HG03520 (cell line): ENCODE measurements at regions not wholly inside any gene's neighbourhood (a gene's known extent, or its start where the extent isn't known, plus 50 kb on each side); places are given as distances from the start of the nearest gene placed in this dataset.

Source experiments
- ATAC-seq: cut with Tn5 transposase; IDR thresholded peaks from one replicate; pipeline ENCODE4 v1.9.1; 2021; ENCODE audit warnings: mild to moderate bottlenecking, moderate library complexity; ENCODE audit not compliant: unreplicated experiment

DNA sequence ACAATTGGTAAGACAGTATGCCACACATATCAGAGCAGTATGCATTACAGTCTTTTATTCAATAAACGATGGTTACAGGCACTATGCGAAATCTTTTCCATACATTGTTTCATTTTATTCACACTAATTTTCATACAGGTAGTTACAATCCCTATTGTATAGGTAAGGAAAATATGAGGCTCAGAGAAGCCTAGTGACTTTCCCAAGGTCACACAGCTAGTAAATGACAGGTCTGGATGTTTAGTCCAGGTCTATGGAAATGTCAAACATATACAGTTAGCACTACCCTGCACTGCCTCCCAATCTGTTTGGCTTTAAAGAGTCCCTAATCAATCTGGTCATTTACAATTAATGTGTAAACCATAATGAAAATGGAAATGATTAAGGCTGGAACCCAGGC, 372.2 kb downstream of the MTX2 start:
- no peak for ATAC-seq

- ATAC-seq, result peak; percentile 45
These were observed 372.8 kb downstream of the MTX2 start for GRCh38 chr2:176642074-176642473.

DNA sequence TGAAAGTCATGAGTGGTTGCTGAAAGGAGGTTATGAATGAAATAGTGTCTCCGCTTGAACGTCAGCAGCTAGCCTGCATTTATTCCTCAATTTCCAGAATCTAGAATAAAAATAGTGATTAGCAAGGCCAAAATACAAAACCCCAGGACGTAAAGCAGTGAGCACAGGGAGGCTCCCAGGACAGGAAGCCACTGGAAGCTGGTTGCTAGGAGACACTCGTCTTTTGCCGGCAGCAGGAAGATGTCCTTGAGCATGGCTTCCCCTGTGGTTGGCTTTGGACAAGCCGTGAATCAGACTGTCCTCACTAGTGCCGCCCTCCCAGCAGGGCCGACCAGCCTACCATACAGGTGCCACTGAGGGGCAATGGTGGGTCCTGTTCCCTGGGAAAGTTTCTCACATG, 374.4 kb downstream of the MTX2 start:
- no peak for ATAC-seq

GRCh38 chr2:176645494-176645893, 376.3 kb downstream of the MTX2 start:
- ATAC-seq, result no peak

DNA sequence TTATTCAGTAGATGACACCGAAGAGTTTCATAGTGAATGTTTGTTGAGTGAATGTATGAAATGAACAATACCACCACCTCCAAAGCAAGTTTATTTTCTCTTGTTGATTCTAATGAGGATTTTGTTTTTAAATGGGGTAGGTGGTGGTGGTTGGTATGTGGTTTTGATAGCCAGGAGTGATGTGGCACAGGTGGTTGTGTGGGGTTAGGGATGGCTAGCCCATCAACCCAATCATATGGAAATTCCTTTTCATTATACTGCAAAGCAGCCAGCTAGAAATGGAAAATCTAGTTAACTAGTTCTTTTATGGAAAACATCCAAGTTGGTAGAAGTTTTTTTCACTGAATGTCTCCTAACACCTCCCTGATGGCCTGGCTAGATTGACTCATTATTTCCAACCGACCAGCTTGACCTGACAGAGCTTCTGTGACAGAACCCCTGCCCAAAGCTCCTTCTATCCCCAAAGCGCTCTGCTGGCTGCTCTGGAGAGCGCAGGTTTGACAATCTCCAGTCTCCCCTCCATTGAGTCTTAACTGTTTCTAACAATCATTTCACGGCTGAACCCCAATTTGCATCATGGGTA, 376.9 kb downstream of the MTX2 start:
- no peak for ATAC-seq

DNA sequence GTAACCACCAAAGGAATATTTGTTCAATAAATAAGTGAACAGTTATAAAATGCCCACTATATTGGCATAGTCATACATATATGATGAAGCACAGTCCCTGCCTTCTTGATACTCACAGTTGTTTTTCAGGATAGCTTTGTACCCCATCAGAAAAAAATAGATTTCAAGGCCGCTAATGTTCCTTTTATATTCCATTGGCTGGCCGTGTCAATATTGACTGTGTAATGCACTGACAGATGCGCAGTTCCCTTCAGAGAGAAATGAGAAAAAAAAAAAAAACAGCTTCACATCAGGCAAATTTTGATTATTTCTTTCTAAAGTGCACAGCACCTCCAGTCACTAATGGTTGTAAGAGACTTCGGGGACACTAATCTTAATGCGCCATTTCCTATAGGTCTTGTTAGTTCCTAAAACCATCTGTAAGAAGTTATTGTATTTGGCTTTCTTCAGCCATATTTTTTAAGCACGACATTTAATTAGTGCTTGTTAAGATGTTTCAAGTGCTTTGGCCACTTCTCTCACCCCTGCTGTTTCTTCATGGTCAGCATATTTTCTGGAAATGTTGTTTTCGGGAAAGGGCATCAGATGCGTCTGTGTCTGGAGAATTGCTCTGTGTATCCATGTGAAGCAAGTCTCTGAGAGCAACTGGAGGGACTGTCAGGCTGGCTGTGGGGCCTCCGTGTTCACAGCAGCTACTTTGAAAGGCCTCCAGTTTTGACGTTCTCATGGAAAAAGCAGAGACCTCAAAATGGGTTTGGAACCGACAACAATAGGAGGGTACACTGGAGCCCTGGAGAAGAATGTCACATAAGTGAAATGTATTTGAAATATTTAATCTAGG, 378.3 kb downstream of the MTX2 start:
- ATAC-seq, result no peak

DNA sequence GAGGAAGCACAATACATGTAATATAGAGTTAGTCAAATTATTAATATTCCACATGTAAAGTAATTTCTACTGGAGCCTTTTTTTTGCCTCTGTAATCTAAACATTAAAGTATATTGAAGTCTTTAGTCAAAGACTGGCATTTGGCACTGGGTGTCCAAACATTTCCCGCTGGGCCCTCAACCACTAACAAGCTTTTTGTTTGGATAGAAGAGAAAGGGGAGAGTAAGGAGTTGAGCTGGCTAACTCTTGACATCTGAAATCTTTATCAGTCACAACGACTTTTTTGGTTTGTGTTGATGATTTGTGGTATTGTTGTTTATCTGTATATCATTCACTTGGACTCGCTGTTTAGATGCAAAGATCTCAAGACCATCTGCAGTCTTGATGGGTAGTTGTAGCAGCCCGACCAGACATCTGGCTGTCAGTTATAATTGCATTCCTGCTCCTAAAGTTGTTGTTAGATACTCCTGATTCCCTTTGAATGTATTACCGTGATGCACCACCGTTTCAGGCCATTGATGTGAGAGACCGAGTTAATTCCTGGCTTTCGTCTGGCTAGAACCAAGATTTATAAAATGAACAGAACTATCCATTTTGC, 379.6 kb downstream of the MTX2 start:
- no peak for ATAC-seq

DNA sequence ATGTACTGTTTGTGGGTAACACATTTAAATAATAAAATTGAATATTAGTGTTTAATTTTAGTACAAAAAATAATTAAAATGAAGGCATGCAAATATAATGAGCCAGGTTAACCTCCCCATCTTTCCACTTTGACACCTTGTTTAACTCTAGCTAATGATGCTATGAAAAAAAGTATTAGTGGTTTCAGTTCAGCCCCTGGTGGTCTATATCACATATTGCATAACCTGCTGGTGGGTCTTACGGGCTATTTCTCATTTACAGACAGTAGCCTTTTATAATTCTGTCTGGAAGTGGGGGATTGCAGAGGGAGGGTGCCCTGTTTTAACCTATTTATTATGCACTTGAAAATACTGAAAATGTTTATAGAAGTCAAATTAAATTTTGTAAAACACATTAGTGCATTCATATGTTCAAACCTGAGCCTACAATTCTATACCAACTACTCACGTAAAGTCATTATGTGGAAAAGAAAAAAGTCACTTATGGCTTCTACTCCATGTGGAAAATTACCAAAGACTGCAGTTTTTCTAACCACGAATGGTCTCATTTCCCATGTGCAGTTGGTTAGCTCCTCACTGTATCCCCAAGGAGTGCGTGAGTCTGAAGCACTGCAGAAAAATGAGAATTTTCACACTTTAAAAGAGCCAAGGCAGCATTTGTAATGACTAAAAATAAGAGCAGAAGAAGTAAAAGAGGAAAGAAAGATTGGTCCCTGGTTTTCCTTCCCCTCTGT, 381.0 kb downstream of the MTX2 start:
- ATAC-seq, result no peak

DNA sequence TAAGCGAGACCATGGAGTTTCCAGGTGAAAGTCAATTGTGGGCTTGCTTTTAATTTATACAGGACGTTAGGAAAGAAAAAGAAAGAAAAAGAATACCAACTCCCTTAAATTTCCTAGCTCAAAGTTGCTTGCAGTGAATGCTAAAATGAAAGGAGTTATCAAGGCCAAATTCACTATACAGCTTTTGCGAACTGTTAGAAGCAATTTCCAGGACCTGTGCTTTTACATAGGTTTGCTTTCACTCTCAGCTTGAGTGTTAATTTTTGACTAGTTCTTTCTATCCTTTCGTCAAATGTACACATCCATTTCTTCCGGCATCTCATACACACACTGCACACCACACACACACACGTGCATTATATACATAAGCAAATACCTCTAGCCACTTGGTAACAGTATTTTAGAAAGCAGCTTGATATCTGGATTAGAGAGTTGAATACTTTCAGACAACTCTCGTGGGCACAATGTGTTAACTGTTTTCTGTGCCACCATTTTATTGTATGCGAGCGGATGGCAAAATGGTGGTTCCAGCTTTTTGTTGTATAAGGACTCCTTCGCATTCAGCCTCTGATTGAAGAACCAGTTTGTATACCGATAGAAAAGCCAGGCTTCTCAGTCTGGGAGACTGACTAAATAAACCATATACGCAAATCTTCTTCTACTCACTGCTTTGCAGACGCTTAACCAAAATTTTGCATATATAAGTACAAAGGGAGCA, 381.8 kb downstream of the MTX2 start:
- no peak for ATAC-seq

GRCh38 chr2:176652300-176653182, 383.3 kb downstream of the MTX2 start:
- ATAC-seq, result peak; percentile 56

DNA sequence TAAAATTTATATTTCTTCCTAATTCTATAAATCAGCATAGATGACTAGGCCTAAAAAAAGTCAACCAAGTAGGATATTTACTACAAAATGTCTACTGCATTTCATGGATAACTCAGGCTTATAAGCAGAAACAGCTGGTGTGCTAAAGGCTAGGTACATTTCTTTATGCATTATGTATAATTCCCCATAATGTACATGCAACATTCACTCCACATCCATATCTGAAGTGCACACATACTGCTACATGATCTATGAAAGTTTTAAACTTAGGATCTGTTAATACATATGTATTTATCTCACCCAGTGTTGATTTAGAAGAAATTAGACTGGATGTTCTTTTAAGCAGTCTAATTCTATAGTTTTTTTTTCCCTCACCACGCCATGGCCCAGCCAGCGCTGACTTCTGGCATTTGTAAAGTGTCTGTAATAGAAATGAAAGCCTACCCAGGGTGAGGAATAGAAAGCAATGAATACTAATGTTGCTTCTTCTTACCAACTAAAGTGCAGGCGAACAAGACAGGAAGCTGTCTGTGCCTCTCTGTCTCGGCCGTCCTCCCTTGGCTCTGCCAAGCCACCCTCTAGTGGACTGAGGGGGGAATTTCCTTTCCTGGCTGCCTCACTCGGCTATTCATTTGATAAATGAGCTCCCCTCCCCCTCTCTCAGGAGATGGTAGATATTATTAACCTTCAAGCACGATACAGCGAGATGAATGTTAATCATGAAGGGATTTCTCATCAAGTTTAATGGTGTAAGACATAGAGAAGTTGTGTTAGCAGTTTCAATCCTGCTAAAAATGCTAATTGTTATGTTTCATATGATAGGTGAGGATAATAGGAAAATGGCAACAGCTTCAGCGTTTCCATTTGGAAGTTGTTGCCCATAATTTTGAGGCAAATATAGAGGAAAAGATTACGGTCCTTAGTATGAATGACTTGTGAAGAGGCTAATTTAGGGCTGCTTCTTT, 384.5 kb downstream of the MTX2 start:
- peak; percentile 68 for ATAC-seq

DNA sequence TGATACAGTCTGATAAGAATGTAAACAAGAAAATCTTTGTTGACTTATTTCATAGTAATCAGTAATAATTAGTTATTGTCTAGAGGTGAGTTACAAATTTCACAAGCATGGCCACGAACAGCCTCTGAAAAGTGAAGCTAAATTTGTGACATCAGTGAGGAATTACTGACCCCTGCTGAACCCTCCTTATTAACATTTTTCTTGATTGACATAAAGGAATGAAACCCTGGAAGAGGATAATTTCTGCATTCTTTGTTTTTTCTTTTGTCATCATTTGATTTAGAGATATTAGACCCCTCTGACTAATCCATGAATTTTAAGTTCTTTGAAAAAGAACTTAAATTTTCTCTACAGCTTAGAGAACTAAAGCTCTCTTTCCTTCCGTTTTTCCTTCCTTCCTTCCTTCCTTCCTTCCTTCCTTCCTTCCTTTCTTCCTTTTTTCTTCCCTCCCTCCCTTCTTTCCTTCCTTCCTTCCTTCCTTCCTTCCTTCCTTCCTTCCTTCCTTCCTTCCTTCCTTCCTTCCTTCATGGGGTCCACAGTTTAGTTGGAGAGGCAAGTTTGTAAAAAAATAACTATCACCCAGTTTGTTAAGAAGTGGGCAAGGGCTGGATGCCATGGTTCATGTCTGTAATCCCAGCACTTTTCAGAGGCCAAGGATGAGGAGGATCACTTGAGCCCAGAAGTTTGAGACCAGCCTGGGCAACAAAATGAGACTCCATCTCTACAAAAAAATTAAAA, 387.0 kb downstream of the MTX2 start:
- ATAC-seq, result no peak

DNA sequence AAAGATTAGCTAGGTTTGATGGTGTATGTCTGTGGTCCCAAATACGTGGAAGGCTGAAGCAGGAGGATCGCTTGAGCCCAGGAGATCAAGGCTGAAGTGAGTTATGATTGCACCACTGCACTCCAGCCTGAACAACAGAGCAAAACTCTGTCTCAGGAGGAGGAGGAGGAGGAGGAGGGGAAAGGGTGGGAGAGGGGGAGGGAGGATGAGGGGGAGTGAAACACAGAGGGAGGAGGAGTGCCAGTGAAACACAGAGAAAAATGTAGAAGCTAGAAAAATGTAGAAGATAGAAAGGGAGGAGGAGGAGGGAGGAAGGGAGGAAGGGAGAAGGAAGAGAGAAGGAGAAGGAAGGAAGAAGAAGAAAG, 387.5 kb downstream of the MTX2 start:
- ATAC-seq, result no peak

- ATAC-seq, result no peak
These were observed 388.2 kb downstream of the MTX2 start for GRCh38 chr2:176657393-176657792.

DNA sequence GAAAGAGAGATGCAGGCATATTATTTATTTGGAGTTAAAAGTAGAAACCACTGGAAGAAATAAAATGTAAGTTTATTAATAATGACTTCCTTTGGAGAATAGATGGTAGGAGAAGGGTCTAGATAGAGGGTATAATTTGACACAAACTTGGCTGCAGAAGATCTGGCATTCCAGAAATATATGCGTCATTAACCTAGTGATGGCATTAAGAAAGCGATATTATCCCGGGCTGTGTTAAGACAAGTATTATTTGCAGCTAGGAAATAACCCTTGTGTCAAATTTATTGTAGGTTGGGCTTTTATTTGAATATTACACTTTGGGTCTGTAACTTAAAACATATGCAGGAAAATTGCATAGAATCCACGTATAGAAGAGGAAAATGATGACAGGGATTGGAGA, 389.5 kb downstream of the MTX2 start:
- ATAC-seq, result no peak

DNA sequence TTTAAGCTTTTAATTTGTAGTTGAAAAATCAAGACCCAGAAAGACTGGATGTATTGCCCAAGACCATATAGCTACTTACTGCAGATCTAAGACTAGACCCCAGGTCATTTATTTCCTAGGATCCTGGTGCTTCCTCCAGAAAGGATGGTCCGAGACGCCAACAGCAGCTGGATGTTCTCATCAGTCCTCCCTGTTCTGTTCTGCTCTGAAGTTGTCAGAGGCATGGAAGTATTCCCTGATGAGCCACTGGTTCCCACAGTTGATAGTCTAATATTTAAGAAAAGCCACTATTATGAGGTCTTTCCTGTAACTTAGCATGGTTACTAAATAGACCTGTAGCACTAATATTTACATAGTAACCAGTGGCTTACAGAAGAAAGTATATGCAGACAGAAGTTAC, 393.5 kb downstream of the MTX2 start:
- no peak for ATAC-seq

- no peak for ATAC-seq
These were observed 395.2 kb downstream of the MTX2 start for GRCh38 chr2:176664478-176664877.

- no peak for ATAC-seq
These were observed 395.8 kb downstream of the MTX2 start for GRCh38 chr2:176665086-176665485.
